DOHH2 (cell line): ENCODE measurements at regions not wholly inside any gene's neighbourhood (a gene's known extent, or its start where the extent isn't known, plus 50 kb on each side); places are given as distances from the start of the nearest gene placed in this dataset.

Source experiments
- H3F3A ChIP-seq: fragments of 200-600 bp; sonication (generic), shearing (Covaris generic); 2 replicates; pipeline ENCODE4 v1.6.0; 2016; ENCODE audit warnings: antibody characterized with exemption, mild to moderate bottlenecking; ENCODE audit not compliant: control insufficient read depth, insufficient read depth
- H3K27ac ChIP-seq: fragments of 200-600 bp; sonication (generic); 2 replicates; pipeline ENCODE4 v1.5.1; 2014; ENCODE audit warnings: low read depth, mild to moderate bottlenecking, low read length, moderate library complexity
- H3K27me3 ChIP-seq: fragments of 200-600 bp; sonication (generic); 2 replicates; pipeline ENCODE4 v1.6.1; 2014; ENCODE audit warnings: mild to moderate bottlenecking, low read length, mixed read lengths; ENCODE audit not compliant: control insufficient read depth
- H3K36me3 ChIP-seq: fragments of 200-600 bp; sonication (generic); 2 replicates; pipeline ENCODE4 v1.6.1; 2014; ENCODE audit warnings: mild to moderate bottlenecking, low read length, moderate library complexity, mixed read lengths; ENCODE audit not compliant: control insufficient read depth
- H3K4me1 ChIP-seq: fragments of 200-600 bp; sonication (generic); 2 replicates; pipeline ENCODE4 v1.6.1; 2014; ENCODE audit warnings: mild to moderate bottlenecking, low read length, mixed read lengths; ENCODE audit not compliant: control insufficient read depth
- H3K4me2 ChIP-seq: fragments of 200-600 bp; sonication (generic); 2 replicates; pipeline ENCODE4 v1.6.0; 2014; ENCODE audit warnings: mild to moderate bottlenecking, low read length, moderate library complexity
- H3K4me3 ChIP-seq: fragments of 200-600 bp; sonication (generic); 2 replicates; pipeline ENCODE4 v1.5.1; 2014; ENCODE audit warnings: mild to moderate bottlenecking, low read length, mixed read lengths
- H3K79me2 ChIP-seq: fragments of 200-600 bp; sonication (generic); 2 replicates; pipeline ENCODE4 v1.6.1; 2014; ENCODE audit warnings: mild to moderate bottlenecking, low read length, mixed read lengths; ENCODE audit not compliant: control insufficient read depth
- H3K9me2 ChIP-seq: fragments of 200-600 bp; sonication (generic); replicated peaks from 2 replicates; pipeline ENCODE4 v1.6.1; 2014; ENCODE audit warnings: mild to moderate bottlenecking, low read length, mixed read lengths; ENCODE audit not compliant: control insufficient read depth
- H3K9me3 ChIP-seq: fragments of 200-600 bp; sonication (generic); 2 replicates; pipeline ENCODE4 v1.6.1; 2014; ENCODE audit warnings: antibody characterized with exemption, low read length, mixed read lengths; ENCODE audit not compliant: control insufficient read depth, insufficient read depth
- H4K20me1 ChIP-seq: fragments of 200-600 bp; sonication (generic); 2 replicates; pipeline ENCODE4 v1.6.0; 2014; ENCODE audit warnings: low read depth, mild to moderate bottlenecking, antibody characterized with exemption, low read length, moderate library complexity; ENCODE audit not compliant: control insufficient read depth, insufficient read depth
- EZH2phosphoT487 ChIP-seq: fragments of 200-600 bp; sonication (generic); IDR thresholded peaks from 2 replicates; pipeline ENCODE4 v1.6.1; 2017; ENCODE audit warnings: borderline replicate concordance, mild to moderate bottlenecking, antibody characterized with exemption, low read length, moderate library complexity, mixed read lengths
- TF ChIP-seq, protein P1 (sequence below): fragments of 200-600 bp; sonication (generic); IDR thresholded peaks from one replicate; pipeline ENCODE4 v1.5.1; 2014; ENCODE audit warnings: antibody characterized with exemption, mild to moderate bottlenecking, low read depth, low read length; ENCODE audit not compliant: poor library complexity, severe bottlenecking

GRCh38 chr6:90388395-90388794, 91.8 kb upstream of the BACH2 start:
- Histone ChIP-seq H3K4me2 (peak overlapping the region; percentile 90), H3K4me1 (peaks cover 98% of the 10 kb centered on the region), H4K20me1 (no peaks in the 10 kb centered on the region), H3K36me3 (peaks cover 7% of the 10 kb centered on the region), H3K4me3 (peak overlapping the region; percentile 67), H3F3A (peaks cover 45% of the 10 kb centered on the region), H3K79me2 (peaks cover 78% of the 10 kb centered on the region), H3K27ac (peak overlapping the region; percentile 99), H3K9me3 (no peaks in the 10 kb centered on the region), H3K9me2 (no peaks in the 10 kb centered on the region), H3K27me3 (no peaks in the 10 kb centered on the region)
- TF ChIP-seq, protein P1, sequence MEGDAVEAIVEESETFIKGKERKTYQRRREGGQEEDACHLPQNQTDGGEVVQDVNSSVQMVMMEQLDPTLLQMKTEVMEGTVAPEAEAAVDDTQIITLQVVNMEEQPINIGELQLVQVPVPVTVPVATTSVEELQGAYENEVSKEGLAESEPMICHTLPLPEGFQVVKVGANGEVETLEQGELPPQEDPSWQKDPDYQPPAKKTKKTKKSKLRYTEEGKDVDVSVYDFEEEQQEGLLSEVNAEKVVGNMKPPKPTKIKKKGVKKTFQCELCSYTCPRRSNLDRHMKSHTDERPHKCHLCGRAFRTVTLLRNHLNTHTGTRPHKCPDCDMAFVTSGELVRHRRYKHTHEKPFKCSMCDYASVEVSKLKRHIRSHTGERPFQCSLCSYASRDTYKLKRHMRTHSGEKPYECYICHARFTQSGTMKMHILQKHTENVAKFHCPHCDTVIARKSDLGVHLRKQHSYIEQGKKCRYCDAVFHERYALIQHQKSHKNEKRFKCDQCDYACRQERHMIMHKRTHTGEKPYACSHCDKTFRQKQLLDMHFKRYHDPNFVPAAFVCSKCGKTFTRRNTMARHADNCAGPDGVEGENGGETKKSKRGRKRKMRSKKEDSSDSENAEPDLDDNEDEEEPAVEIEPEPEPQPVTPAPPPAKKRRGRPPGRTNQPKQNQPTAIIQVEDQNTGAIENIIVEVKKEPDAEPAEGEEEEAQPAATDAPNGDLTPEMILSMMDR = no peak
- TF ChIP-seq EZH2phosphoT487 = no peak

DNA sequence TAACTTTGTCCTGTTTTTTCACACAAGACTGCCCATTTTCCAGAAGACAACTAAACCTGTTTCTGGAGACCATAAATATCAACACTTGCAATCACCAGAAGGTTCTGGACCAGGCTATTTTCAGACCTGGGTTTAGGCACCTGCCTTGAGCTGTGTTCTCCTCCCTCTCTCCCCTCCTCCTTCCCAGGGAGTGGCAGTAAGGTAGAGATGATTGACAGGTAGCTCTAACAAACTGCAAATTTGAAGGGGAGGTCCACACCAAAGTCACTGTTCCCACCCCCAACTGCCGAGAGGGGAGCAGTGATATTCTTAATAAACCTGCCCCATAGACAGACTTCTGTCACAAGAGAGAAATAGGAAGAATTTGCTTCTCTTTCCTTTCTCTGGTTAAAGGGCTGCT, 91.2 kb upstream of the BACH2 start:
- Histone ChIP-seq H3K9me3 (no peaks in the 10 kb centered on the region), H3K4me1 (peaks cover 96% of the 10 kb centered on the region), H4K20me1 (no peaks in the 10 kb centered on the region), H3F3A (peaks cover 48% of the 10 kb centered on the region), H3K9me2 (no peaks in the 10 kb centered on the region), H3K4me2 (peak overlapping the region; percentile 90), H3K27me3 (no peaks in the 10 kb centered on the region), H3K27ac (peak overlapping the region; percentile 99), H3K4me3 (peak overlapping the region; percentile 67), H3K79me2 (peaks cover 73% of the 10 kb centered on the region), H3K36me3 (peaks cover 7% of the 10 kb centered on the region)
- TF ChIP-seq, protein P1 = no peak
- no peak for TF ChIP-seq EZH2phosphoT487

DNA sequence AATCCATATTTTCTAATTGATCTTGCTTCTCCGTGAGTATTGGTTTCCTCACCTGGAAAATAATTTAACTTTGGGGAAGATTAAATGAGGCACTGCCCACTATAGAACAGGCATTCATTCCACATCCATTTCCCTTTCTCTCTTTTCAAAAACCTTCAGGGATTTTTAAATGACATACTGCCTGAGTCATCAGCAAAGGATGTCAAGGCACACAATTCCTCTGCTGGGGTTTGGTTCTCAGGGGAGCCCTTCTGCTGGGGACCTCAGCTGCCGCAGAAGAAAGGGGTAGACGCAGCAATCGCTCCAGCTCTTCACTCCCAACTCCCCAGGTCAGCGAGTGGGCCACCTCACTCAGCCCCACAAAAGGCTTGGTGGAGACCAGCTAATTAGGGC, 90.7 kb upstream of the BACH2 start:
- Histone ChIP-seq H4K20me1 (no peaks in the 10 kb centered on the region), H3K4me1 (peaks cover 96% of the 10 kb centered on the region), H3K9me3 (no peaks in the 10 kb centered on the region), H3K36me3 (peaks cover 7% of the 10 kb centered on the region), H3K9me2 (no peaks in the 10 kb centered on the region), H3K4me2 (peak overlapping the region; percentile 90), H3K27me3 (no peaks in the 10 kb centered on the region), H3F3A (peaks cover 53% of the 10 kb centered on the region), H3K4me3 (peak overlapping the region; percentile 67), H3K79me2 (peaks cover 69% of the 10 kb centered on the region), H3K27ac (peak overlapping the region; percentile 99)
- TF ChIP-seq EZH2phosphoT487 = no peak
- TF ChIP-seq, protein P1 = no peak
